HG02642 (cell line): ENCODE measurements at regions not wholly inside any gene's neighbourhood (a gene's known extent, or its start where the extent isn't known, plus 50 kb on each side); places are given as distances from the start of the nearest gene placed in this dataset.

ENCODE experiments used
- ATAC-seq: cut with Tn5 transposase; IDR thresholded peaks from one replicate; pipeline ENCODE4 v1.9.1; 2021; ENCODE audit warnings: mild to moderate bottlenecking; ENCODE audit not compliant: unreplicated experiment, poor library complexity

DNA sequence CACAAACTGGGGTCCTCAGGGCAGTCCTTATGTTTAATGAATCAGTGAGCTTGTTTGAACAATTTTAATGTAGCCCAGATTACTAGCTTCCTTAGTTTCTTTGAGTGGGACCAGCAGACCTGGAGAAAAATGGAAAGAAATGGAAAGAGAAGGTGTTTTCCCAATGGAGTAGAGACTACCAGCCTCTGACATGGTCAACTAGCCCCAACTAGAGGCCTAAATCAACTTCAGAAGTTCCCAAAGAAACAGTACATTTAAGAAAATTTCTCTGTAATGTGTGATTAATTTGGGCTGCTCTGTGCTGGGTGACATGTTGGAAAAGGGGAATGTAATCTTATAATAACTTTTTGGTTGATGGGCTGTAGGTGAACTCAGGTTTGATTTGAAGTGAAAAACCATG lies 310.9 kb downstream of the MFSD1 start:
- no peak for ATAC-seq

DNA sequence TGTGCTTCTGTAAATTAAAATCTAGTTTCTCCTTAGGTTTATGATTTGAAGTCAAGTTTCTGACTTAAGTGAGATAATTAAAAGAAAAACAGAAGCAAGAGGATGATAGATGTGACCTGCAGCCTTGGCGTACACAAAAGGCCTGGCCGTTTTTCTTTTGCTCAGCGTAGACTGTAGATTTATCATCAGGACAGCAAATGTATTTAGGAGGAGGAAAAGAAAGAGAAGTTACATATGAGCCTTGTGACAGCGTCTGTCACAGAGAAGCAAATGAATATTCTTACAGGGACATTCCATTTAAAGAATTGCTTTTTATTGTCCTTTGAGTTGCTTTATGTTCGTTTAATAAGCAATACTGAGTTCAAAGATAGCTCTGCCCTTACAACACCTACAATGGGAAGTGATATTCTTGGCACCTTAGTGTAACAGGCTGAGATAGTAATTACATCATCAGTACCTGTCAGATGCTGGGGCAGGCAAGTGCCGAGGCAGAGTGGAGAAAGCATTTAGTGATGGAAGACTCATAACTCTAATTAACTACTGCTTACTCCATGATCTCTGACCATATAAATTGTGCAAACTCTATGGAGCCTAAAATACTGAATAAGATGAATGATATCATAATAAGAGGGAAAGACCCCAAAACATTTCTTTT lies 311.5 kb downstream of the MFSD1 start:
- no peak for ATAC-seq

DNA sequence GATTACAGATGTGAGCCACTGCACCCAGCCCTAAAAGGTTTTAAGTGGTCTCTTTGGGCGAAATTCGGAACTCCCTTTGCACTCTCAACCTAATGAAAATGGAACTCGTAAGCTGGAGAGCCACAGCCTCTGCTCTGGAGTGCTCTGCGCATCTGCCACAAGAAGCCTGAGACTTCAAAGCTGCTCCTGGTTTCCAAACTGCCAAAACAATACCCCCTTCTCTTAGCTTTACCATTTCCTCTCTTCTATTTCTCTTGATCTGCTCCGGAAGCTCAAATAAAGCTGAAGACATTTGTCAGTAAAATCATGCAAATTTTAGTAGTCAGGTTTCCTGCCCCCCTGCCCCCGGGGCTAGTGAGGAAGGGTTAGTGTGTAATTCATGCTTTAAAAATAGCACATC lies 312.7 kb downstream of the MFSD1 start:
- ATAC-seq, result no peak

DNA sequence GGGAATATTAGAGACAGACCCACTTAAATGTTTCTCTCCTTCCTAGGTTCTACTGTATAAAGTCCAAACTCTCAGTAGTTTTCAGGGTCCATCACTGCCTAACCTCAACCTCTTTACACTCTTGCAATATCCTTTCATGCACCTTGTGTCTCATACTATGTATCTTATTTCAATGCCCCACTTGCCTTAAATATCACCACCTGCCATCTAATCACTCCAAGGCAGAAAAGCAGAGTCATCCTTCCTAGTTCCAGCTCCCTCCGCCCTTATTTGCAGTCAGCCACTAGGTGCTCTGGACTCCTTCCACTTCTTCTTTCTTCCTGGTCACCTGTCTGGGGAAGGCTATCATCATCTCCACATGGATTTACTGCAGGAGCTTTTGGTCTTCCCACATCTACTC lies 322.0 kb downstream of the MFSD1 start:
- ATAC-seq, result no peak

DNA sequence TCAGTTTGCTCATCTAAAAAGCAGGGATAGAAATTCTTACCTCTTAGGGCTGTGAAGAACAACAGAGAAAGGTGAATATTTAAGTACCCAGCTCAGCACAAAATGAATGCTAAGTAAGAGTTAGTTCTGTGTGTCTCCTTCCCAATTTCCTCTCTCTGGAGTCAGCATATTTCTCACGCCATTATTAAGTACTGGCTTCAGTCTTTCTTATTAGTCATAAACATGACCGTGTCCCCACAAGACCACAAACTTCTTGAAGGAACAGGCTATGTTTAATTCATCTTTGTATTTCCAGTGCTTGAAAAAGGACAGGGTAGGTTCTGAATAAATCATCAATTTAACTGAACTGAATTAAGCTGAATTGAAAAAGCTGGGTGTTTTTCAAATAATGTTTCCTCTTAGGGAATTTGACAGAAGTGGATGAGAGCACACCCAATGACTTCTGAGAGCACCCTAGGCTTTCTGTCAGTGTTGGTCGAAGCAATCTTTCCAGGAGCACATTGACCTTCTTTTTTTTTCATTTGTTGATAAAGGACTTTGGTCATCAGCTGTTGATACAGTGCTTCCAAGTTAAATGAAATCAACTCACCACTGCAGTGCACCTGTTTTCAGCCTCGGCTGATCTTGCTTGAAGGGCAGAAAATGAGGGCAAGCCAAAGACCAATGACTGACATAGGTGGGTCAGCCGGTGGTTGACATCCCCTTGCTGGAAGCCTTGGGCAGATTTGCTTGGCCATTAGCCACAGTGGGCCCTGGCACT lies 324.6 kb downstream of the MFSD1 start:
- ATAC-seq, result no peak

DNA sequence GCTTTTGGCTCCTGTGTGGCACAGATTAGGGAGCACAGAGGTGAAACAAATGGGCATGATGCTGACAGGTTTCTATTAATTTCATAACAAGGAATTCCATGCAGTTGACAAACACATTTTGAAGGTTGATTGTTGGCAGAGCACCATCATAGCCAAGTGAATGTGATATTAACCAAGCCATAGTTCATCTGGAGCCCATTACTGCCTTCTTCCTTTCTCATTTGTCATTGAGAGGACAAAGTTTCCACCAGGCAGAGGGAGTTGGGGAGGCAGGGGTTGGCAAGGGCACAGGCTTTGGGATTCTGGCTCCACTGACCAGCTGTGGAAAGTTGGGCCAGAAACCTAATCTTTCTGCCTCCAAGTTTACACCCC lies 325.2 kb downstream of the MFSD1 start:
- ATAC-seq, result no peak

DNA sequence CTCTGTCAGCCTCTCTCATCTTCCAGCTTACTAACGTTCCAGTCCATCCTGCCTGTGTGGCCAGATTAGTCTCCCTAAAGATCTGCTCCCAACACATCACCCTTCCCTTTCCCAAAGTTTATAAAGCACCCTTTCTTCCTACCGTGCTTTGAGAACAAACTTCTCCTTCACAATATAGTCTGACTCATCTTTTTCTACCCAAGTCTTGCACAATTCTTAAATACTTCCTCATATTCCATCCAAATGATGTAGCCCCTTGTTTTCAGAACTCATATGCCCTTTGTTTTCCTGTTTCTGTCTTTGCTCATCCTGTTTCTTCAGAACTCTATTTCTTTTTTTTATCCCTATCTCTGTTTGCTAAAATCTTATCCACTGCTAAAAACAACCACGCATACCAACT lies 326.8 kb downstream of the MFSD1 start:
- no peak for ATAC-seq

DNA sequence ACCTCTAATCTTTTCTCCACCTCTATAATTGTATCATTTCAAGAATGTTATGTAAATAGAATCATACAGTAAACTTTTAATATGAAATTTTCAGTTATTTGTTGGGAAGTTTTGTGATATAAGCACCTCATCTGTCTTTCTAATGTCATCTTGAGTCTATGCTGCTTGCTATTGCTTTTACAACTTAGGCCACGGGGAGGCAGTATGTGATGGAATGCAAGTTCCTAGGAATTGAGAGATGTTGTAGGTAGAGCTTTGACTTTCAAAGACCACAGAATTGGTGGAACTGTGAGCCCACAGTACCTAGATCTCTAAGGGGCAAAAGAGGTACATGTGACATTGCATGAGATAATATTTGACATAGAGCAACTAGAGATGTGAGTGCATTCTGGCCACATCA lies 328.3 kb downstream of the MFSD1 start:
- no peak for ATAC-seq

DNA sequence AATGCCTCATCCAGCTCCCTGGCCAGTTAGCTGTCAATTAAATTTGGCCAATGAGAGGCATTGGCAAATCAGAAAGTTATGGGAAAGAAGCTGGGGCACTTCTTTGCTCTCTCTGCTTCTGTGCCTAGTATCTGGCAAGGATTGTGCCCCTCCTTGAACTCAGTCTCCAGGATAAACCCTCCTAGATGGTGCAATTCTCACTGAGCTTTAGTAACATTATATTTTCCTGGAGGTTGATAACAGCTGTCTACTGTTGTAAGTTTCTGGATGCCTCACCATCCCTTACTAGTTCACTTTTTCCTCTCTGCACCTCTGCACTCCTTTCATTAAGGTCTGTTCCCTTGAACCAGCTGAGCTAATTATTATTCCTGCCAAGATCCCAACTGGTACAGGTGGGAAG lies 329.5 kb downstream of the MFSD1 start:
- ATAC-seq, result no peak

DNA sequence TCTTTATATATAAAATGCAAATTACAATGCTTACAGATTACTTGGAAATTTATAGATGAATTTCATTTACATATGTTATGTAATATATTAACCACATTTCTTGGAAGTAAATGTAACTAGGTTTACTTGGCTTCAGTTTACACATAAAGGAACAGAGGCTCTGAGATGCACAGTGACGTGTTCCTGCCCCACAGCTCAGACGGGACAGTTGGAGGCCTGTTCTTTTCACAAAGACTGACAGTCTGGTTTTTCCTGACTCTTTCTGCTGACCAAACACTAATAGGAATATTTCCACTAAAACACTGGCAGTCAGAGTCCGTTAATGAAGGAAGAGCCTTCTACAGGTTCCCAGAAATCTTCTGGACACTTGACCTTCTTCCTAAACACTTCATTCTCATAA lies 336.1 kb downstream of the MFSD1 start:
- ATAC-seq, result no peak

DNA sequence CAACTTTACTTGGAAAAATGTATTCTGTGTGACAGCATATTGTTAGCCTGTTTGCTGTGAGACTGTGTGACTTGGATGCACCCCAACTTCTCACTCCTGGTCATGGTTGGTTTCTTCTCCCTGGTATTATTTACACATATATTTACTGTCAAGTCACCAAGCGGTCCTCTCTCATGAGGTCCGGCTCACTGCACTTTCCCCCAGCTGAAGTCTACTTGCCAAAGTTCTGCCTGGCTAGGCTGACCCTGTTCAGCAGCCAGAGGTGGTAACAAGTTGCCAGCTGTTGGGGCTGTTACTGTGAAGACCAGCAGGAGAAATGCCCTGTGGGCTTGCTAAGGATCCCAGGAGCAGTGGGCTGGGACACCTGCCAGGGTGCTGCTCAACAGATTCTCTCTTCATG lies 337.5 kb downstream of the MFSD1 start:
- ATAC-seq, result no peak

DNA sequence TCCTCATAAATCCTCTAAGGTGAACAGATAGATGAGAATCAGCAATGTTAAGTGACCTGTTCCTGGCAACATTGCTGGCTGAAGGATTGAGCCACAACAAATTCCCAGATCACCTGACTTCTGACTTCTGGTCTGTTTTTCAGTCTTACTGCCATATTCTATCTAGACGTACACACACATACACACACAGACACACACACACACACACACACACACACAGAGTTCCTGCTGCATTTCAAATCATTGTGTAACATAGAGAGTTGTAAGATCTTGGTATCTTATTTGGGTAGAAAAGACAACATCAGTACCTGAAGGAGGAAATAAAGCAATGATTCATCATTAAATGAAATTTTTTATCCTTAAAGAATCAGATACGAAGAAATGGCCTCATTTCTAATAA lies 342.6 kb downstream of the MFSD1 start:
- ATAC-seq, result no peak

DNA sequence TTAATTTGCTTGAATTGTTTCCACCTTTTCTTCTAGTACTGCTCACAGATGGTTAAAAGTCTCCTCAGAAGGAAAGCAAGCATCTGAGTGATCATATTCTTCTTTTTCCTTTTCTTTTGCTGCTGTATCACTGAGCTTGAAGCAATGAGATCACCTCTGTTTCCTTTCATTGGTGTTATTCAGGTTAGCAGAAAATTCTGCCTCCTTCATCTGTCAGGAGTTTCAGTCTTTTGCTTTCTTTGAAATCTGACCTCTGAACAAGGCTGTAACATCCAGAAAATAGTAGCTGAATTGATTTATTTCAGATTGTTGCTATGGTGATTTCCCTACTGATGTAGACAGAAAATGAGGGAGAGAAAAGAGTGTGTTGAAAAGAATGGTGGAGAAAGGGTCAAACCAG lies 343.0 kb downstream of the MFSD1 start:
- no peak for ATAC-seq

DNA sequence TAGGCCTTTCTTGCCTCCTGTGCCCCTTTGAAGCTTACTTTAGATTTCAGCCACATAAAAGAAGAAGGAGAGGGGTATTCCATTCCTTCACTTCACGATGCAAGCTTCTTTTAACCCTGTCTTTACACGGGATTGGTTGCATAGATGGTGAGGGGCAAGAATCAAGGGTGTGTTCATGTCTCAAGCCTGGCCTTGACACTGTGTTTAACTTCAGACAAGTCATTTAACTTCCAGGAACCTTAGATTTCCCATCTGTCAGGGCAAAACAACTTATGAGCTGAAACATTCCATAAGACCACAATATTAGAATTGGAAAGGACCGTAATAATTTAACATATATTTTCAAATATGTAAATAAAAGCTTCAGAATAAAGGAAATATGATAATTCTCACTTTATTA lies 344.5 kb downstream of the MFSD1 start:
- ATAC-seq, result no peak

DNA sequence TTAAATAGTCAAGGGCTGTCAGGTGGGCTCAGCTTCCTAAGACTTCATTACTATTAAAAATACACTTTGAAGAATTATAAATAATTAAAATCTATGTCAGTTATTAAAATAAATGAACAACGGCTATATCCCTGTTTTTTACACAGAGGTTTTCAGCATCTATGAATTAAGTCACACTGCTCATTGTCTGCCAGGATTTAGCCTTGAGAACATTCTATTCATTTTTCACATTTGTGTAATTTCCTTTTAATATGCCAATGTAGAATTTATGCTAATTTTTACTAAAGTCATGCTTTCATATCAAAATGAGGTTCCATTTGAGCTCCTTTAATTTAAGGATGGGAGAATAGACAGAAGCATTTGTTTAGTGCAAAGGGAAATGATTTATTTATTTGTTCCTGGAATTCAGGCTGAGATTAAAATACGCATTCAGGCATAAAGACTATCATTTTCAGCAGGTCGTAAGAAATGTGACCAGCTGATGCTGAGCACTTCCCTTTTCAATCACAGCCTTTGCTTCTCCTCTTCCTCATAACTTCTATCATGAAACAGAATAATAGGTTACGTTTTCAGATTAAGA lies 345.1 kb downstream of the MFSD1 start:
- ATAC-seq, result no peak

DNA sequence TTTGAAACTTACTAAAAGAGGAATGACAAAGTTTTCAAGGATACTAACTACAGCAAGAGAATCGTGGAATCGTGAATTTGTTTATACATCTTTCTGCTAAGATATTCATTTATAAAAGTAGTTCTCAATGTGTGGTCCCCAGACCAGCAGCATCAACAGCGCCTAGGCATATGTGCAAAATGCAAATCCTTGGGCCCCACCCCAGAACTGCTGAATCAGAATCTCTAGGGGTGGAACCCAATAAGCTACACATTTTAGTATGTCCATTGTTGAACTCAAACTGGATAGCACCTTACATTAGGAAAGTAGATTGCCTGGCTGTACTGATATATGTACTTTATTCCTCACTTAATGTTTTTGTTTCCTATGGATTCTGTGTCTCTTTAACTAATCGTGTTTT lies 346.0 kb downstream of the MFSD1 start:
- no peak for ATAC-seq

DNA sequence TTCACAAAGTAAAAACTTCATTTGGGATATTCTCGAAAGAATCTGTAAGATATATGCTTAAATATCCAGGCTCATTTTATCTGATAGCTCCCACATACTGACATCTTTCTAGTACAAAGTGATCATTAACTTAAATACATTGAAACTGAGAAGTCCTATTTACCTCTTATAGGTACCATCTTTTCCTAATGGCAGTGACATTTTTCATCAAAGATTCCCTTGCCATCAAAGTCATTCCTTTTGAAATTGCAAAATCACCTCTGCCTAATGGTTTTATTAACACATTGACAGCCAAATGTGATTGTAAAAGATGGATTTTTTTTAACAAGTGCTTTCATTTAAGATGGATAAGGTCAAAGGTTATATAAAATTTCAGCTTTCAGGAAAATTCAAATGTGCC lies 346.6 kb downstream of the MFSD1 start:
- no peak for ATAC-seq

DNA sequence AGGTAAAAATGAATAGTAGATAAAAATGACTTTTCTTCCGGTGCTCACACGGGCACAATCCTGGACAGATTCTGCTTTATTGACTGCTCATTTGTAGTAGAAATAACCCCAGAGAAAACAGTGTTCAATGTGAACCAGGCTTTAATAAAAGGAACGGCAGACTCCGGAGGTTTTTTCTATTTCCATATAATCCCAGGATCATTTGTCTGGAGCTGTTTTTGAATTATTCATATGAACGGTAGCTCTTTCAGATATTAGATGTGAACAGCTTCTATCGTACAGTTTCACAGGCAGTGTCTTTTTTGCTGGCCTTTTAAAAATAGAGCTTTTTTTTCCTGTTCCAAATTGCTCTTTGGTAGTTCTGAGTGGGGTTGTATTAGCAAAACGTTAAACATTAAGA lies 347.3 kb downstream of the MFSD1 start:
- ATAC-seq, result no peak

DNA sequence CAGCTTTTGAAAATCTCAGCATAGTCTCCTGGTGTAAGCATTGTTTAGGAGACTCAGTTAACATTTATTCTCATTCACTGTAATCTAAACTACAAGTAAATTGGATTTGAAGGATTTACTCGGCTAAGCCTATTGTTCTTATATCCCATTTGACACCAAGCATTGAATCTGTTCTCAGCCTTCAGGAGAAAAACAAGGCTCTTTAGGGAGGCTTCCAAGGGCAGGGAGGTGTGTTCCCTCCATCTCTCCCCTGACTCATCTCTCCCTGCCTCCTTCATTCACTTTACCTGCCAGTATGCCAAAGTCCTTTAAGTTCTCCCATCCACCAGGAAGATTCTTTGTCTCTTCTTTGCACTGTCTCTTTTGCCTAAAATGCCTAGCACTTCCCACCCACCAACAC lies 347.8 kb downstream of the MFSD1 start:
- no peak for ATAC-seq

DNA sequence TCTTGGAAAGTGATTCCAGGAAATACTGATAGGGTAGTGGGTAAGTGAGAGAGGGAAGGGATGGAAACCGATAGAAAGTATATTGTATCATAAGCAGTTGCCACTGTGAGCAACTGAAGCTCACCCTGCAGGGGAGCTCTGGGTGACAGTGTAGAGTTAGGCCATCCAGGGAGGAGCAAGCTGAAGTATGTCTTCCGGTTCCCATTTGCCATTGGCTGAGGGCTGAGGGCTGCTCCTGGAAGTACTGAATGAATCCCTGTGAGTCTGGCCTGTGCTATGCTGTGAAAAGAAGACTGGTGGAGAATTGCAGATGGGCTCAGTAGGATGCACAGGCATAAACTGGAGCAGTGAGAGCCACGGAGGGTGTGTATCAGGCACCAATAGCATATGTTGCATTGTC lies 348.3 kb downstream of the MFSD1 start:
- ATAC-seq, result no peak

DNA sequence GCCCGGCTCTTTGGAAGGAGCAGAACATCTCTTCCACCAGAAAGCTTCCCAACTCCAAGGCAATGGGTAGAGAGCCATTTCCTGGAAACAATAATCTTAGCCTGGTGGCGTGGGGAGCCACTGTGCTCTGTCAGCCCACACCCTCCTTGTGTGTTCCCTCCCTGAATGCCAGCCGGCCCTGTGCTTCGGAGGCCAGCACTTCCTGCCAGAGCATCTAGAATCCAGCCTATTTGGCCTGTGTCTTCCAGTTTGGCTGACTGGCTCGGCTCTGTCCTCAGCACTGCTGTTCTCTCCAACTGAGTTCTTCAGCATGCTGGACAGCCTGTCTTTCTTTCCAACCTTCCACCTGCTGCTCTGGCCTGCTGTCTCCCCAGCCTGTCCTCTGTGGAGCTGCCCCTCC lies 349.3 kb downstream of the MFSD1 start:
- no peak for ATAC-seq

DNA sequence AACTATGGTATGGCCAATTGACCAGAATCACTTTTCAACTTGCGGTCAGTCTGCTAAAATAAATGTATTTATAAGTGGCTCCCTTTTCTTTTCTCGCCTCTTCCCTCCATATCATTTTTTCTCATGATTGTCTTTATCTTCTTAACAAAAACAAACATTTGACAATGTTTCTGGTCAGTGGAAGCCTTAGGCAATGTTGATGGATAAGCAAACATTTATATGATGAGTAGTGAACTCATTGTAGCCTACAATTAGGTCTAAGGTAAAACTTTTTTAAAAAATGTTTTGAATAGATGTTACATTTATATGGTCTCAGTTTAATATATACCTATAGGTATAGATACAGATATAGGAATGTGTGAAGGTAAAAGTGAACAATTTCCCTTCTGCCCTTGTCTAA lies 355.4 kb downstream of the MFSD1 start:
- no peak for ATAC-seq
